ENCODE measurements at regions not wholly inside any gene's neighbourhood (a gene's known extent, or its start where the extent isn't known, plus 50 kb on each side); places are given as distances from the start of the nearest gene placed in this dataset.

GRCh38 chr6:78010130-78010529, 357.3 kb downstream of the MEI4 start:
- TF ChIP-seq CTCF (IDR thresholded peaks at IDR 0.05) (no peak), POLR2A (IDR thresholded peaks at IDR 0.05) (no peak)

Data from Peyer's patch (tissue), 4 donors.